ENCODE measurements at regions not wholly inside any gene's neighbourhood (a gene's known extent, or its start where the extent isn't known, plus 50 kb on each side); places are given as distances from the start of the nearest gene placed in this dataset.

GRCh38 chr2:41568648-41569047 is 479.2 kb upstream of the PKDCC start:
- TF ChIP-seq CTCF (IDR thresholded peaks at IDR 0.05; ENCODE audit: extremely low read depth, missing control alignments): no peak
- DNase-seq (ENCODE audit: low spot score): no peak

DNA sequence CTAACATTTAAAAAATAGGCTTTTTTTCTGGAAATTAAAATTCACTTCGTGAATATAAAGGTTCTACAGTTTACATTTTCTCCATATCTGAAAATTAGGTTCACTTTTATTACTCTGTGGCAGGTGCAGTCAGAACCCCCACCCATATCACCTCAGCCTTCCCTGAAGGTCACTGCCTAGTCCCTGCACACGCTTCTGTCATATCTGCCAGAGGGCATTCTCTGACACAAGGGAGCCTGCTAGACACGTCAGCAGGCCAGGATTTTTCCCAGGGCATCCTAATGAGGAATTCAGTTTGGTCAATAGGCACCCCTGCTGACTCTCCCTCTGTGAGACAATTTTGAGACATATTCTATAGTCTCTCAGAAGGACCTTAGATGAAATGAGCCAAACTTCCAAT is 475.7 kb upstream of the PKDCC start:
- TF ChIP-seq CTCF (IDR thresholded peaks at IDR 0.05; ENCODE audit: extremely low read depth, missing control alignments): no peak
- DNase-seq (ENCODE audit: low spot score): no peak

GRCh38 chr2:41576423-41576822 is 471.4 kb upstream of the PKDCC start:
- TF ChIP-seq CTCF (IDR thresholded peaks at IDR 0.05; ENCODE audit: extremely low read depth, missing control alignments): no peak
- no peak for DNase-seq (ENCODE audit: low spot score)

GRCh38 chr2:41579806-41580205 is 468.0 kb upstream of the PKDCC start:
- no peak for TF ChIP-seq CTCF (IDR thresholded peaks at IDR 0.05; ENCODE audit: extremely low read depth, missing control alignments)
- no peak for DNase-seq (ENCODE audit: low spot score)

GRCh38 chr2:41580806-41581205 is 467.0 kb upstream of the PKDCC start:
- DNase-seq (ENCODE audit: low spot score): no peak
- no peak for TF ChIP-seq CTCF (IDR thresholded peaks at IDR 0.05; ENCODE audit: extremely low read depth, missing control alignments)

GRCh38 chr2:41595240-41595639 is 452.6 kb upstream of the PKDCC start:
- DNase-seq (ENCODE audit: low spot score): no peak
- no peak for TF ChIP-seq CTCF (IDR thresholded peaks at IDR 0.05; ENCODE audit: extremely low read depth, missing control alignments)

GRCh38 chr2:41597680-41598079 is 450.1 kb upstream of the PKDCC start:
- DNase-seq (ENCODE audit: low spot score): no peak
- no peak for TF ChIP-seq CTCF (IDR thresholded peaks at IDR 0.05; ENCODE audit: extremely low read depth, missing control alignments)

All from GM20000 (cell line).